ENCODE measurements at regions not wholly inside any gene's neighbourhood (a gene's known extent, or its start where the extent isn't known, plus 50 kb on each side); places are given as distances from the start of the nearest gene placed in this dataset.

DNA sequence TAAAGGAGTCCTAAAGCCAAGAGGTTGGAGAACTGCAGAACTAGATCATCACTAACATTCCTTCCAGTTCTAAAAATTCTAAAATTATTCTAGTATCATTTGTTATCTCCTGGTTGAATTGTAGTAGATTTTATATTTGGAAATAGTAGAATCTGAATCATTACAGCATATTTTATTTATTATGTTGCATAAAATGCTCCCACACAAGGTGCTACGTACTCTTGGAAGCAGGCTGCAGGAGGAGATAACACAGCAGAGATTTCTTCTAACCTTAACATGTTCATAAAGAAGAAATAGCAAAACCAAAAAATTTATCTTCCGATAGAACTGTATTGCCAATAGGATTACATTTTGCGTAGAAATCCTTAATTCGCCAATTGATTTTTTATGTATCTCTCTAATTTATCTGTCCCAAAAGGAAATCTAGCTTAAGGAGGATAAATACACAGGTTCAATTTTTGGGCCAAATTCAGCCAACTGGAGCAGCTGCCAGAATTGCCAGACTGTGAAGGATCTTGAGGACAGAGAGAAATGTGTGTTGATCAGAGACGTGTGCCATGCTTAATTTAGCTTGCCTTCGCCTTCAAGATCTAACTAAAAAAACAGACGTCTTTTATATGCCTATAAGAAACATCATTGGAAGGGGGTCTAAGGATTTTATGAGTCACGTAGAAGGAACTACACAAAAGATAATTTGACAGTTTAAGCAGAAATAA is 134.4 kb upstream of the MITF start:
- Mint-ChIP-seq H3K9me3 (peaks cover 10 to 23% (median 21%) of the 10 kb centered on the region in 7 donors), H3K36me3 (peaks cover 0 to 3% of the 10 kb centered on the region in 2 donors), H3K27me3 (ENCODE audit: low read depth in 3 of 3) (peaks cover 2 to 4% (median 3%) of the 10 kb centered on the region in 3 donors), H3K27ac (no peak overlapping the region), H3K4me1 (no peaks in the 10 kb centered on the region), H3K4me3 (no peak overlapping the region)
- no peak overlapping the region for H3K27ac ChIP-seq (ENCODE audit: low read depth in 1 of 2, low read length in 2 of 2)
- H2AFZ ChIP-seq (ENCODE audit: insufficient read depth, low read depth, low read length, poor library complexity, severe bottlenecking) = no peak overlapping the region
- no peaks in the 10 kb centered on the region for H3K36me3 ChIP-seq (replicated peaks in 1 of 2; ENCODE audit: control insufficient read depth in 1 of 2, insufficient read depth in 2 of 2, low read length in 2 of 2)
- peaks cover 8 to 9% of the 10 kb centered on the region in 2 donors for H3K9me3 ChIP-seq (replicated peaks in 1 of 2; ENCODE audit: control insufficient read depth in 1 of 2, insufficient read depth in 1 of 2, low read length in 2 of 2)
- H3K4me2 ChIP-seq (replicated peaks; ENCODE audit: extremely low read depth, low read length, poor library complexity, severe bottlenecking) = no peak overlapping the region
- no peak overlapping the region for H3K9ac ChIP-seq (ENCODE audit: insufficient read depth, low read length, poor library complexity, severe bottlenecking)
- H4K20me1 ChIP-seq (ENCODE audit: insufficient read depth, low read length) = no peaks in the 10 kb centered on the region
- WGBS (ENCODE audit: insufficient coverage) = no CpG with 5 or more reads among the region's 8 CpGs
- no peak overlapping the region for H3K4me3 ChIP-seq (replicated peaks in 1 of 3; ENCODE audit: low read depth in 2 of 3, low read length in 3 of 3)
- peaks cover 0 to 4% of the 10 kb centered on the region in 2 donors for H3K27me3 ChIP-seq (ENCODE audit: control insufficient read depth in 2 of 2, insufficient read depth in 2 of 2, low read length in 2 of 2)
- DNase-seq = no peak
- no peaks in the 10 kb centered on the region for H3K79me2 ChIP-seq (ENCODE audit: insufficient read depth, low read length)
- intact Hi-C loops (cut with micrococcal nuclease) = no loop called here
- H3K4me1 ChIP-seq (ENCODE audit: control insufficient read depth in 1 of 2, insufficient read depth in 2 of 2, low read length in 2 of 2) = no peaks in the 10 kb centered on the region
- TF ChIP-seq, protein P1, sequence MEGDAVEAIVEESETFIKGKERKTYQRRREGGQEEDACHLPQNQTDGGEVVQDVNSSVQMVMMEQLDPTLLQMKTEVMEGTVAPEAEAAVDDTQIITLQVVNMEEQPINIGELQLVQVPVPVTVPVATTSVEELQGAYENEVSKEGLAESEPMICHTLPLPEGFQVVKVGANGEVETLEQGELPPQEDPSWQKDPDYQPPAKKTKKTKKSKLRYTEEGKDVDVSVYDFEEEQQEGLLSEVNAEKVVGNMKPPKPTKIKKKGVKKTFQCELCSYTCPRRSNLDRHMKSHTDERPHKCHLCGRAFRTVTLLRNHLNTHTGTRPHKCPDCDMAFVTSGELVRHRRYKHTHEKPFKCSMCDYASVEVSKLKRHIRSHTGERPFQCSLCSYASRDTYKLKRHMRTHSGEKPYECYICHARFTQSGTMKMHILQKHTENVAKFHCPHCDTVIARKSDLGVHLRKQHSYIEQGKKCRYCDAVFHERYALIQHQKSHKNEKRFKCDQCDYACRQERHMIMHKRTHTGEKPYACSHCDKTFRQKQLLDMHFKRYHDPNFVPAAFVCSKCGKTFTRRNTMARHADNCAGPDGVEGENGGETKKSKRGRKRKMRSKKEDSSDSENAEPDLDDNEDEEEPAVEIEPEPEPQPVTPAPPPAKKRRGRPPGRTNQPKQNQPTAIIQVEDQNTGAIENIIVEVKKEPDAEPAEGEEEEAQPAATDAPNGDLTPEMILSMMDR (IDR thresholded peaks at IDR 0.05) = no peak

DNA sequence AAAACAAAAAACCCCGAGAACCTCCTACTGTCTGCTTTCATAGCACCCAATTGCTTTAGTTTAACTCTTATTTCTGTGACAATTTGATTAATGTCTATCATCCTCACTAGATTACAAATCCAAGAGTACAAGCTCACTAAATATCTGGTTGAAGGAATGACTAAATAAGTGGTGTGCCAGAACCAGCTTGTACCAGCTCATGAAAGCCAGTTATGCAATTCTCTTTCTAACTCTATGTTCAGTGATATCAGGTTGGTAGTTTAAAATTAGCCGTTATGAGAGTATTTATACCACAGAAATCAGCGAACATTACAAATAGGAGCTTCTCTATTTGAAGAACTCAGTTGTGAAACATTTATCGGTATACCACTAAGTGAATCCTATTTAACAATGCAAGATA is 137.2 kb upstream of the MITF start:
- H3K9me3 Mint-ChIP-seq = peaks cover 3 to 11% (median 7%) of the 10 kb centered on the region in 7 donors
- H3K36me3 Mint-ChIP-seq = no peaks in the 10 kb centered on the region
- H3K27me3 Mint-ChIP-seq (ENCODE audit: low read depth in 3 of 3) = peaks cover 0 to 3% (median 2%) of the 10 kb centered on the region in 3 donors
- Histone ChIP-seq H4K20me1 (ENCODE audit: insufficient read depth, low read length) (no peaks in the 10 kb centered on the region), H3K4me1 (ENCODE audit: control insufficient read depth in 1 of 2, insufficient read depth in 2 of 2, low read length in 2 of 2) (no peaks in the 10 kb centered on the region), H3K4me3 (replicated peaks in 1 of 3; ENCODE audit: low read depth in 2 of 3, low read length in 3 of 3) (no peak overlapping the region), H3K79me2 (ENCODE audit: insufficient read depth, low read length) (no peaks in the 10 kb centered on the region), H3K27me3 (ENCODE audit: control insufficient read depth in 2 of 2, insufficient read depth in 2 of 2, low read length in 2 of 2) (peaks cover 0 to 4% of the 10 kb centered on the region in 2 donors), H3K9ac (ENCODE audit: insufficient read depth, low read length, poor library complexity, severe bottlenecking) (no peak overlapping the region), H2AFZ (ENCODE audit: insufficient read depth, low read depth, low read length, poor library complexity, severe bottlenecking) (no peak overlapping the region), H3K4me2 (replicated peaks; ENCODE audit: extremely low read depth, low read length, poor library complexity, severe bottlenecking) (no peak overlapping the region), H3K9me3 (replicated peaks in 1 of 2; ENCODE audit: control insufficient read depth in 1 of 2, insufficient read depth in 1 of 2, low read length in 2 of 2) (no peaks in the 10 kb centered on the region), H3K27ac (ENCODE audit: low read depth in 1 of 2, low read length in 2 of 2) (no peak overlapping the region), H3K36me3 (replicated peaks in 1 of 2; ENCODE audit: control insufficient read depth in 1 of 2, insufficient read depth in 2 of 2, low read length in 2 of 2) (no peaks in the 10 kb centered on the region)
- H3K27ac Mint-ChIP-seq = no peak overlapping the region
- no peak overlapping the region for H3K4me3 Mint-ChIP-seq
- no peak for DNase-seq
- no peaks in the 10 kb centered on the region for H3K4me1 Mint-ChIP-seq
- intact Hi-C loops (cut with micrococcal nuclease) = no loop called here
- TF ChIP-seq, protein P1 (IDR thresholded peaks at IDR 0.05) = no peak
- no CpG with 5 or more reads among the region's 4 CpGs for WGBS (ENCODE audit: insufficient coverage)

All from CD14-positive monocyte (primary cell).